Upper lobe of right lung (tissue), 1 donor: ENCODE measurements at regions not wholly inside any gene's neighbourhood (a gene's known extent, or its start where the extent isn't known, plus 50 kb on each side); places are given as distances from the start of the nearest gene placed in this dataset.

Experiments used
- ATAC-seq: fragments of 200-7000 bp; cut with Tn5 transposase; one replicate; pipeline ENCODE4 v1.9.1; 2020; ENCODE audit warnings: mild to moderate bottlenecking, moderate library complexity
- DNase-seq: peaks from one replicate; pipeline ENCODE4 v3.0.0-alpha.2; 2020
- H3K27ac ChIP-seq: fragments of 200-600 bp; one replicate; pipeline ENCODE4 v1.8.0; 2022
- H3K27me3 ChIP-seq: fragments of 200-600 bp; one replicate; pipeline ENCODE4 v1.8.0; 2022; ENCODE audit warnings: mild to moderate bottlenecking
- H3K36me3 ChIP-seq: fragments of 200-600 bp; one replicate; pipeline ENCODE4 v1.8.0; 2022
- H3K4me1 ChIP-seq: fragments of 200-600 bp; one replicate; pipeline ENCODE4 v1.8.0; 2022
- H3K4me3 ChIP-seq: fragments of 200-600 bp; one replicate; pipeline ENCODE4 v1.8.0; 2022; ENCODE audit warnings: mild to moderate bottlenecking
- H3K9me3 ChIP-seq: fragments of 200-600 bp; one replicate; pipeline ENCODE4 v1.8.0; 2022
- CTCF ChIP-seq: fragments of 200-600 bp; IDR thresholded peaks from one replicate; pipeline ENCODE4 v1.8.0; 2022; ENCODE audit warnings: antibody characterized with exemption
- intact Hi-C: fragments of 100-400 bp; cut with DNase I; formaldehyde crosslinking; loops from one replicate; pipeline ENCODE4 v1.11.0; 2022
- donor health status: DM: no; HTN: yes; CAD: no; lungs with severe emphysema.

- no peaks in the 10 kb centered on the region for H3K27me3 ChIP-seq
- ATAC-seq = no peak
- H3K27ac ChIP-seq = no peak overlapping the region
- H3K36me3 ChIP-seq = no peaks in the 10 kb centered on the region
- DNase-seq = no peak
- no peak for TF ChIP-seq CTCF
- H3K9me3 ChIP-seq = no peaks in the 10 kb centered on the region
- intact Hi-C loops = no loop called here
- no peaks in the 10 kb centered on the region for H3K4me1 ChIP-seq
- H3K4me3 ChIP-seq = no peak overlapping the region
These were observed 173.9 kb downstream of the SUCLG1 start for GRCh38 chr2:84285056-84285747.

- H3K4me3 ChIP-seq = no peak overlapping the region
- DNase-seq (no peak), ATAC-seq (no peak)
- H3K36me3 ChIP-seq = no peaks in the 10 kb centered on the region
- no peak overlapping the region for H3K27ac ChIP-seq
- H3K9me3 ChIP-seq = no peaks in the 10 kb centered on the region
- intact Hi-C loops = no loop called here
- TF ChIP-seq CTCF = no peak
- no peaks in the 10 kb centered on the region for H3K4me1 ChIP-seq
- no peaks in the 10 kb centered on the region for H3K27me3 ChIP-seq
These were observed 175.6 kb downstream of the SUCLG1 start for GRCh38 chr2:84283506-84283905.

GRCh38 chr2:84281510-84281909 lies 177.6 kb downstream of the SUCLG1 start:
- Histone ChIP-seq H3K27ac (no peak overlapping the region), H3K27me3 (no peaks in the 10 kb centered on the region), H3K4me1 (no peaks in the 10 kb centered on the region), H3K9me3 (no peaks in the 10 kb centered on the region), H3K36me3 (no peaks in the 10 kb centered on the region), H3K4me3 (no peak overlapping the region)
- TF ChIP-seq CTCF = no peak
- intact Hi-C loops = no loop called here
- no peak for ATAC-seq
- DNase-seq = no peak

GRCh38 chr2:84280873-84281272 lies 178.2 kb downstream of the SUCLG1 start:
- Histone ChIP-seq H3K27me3 (no peaks in the 10 kb centered on the region), H3K36me3 (no peaks in the 10 kb centered on the region), H3K27ac (no peak overlapping the region), H3K9me3 (no peaks in the 10 kb centered on the region), H3K4me3 (no peak overlapping the region), H3K4me1 (no peaks in the 10 kb centered on the region)
- DNase-seq = no peak
- intact Hi-C loops = no loop called here
- no peak for TF ChIP-seq CTCF
- no peak for ATAC-seq

GRCh38 chr2:84278386-84278785 lies 180.7 kb downstream of the SUCLG1 start:
- Histone ChIP-seq H3K9me3 (no peaks in the 10 kb centered on the region), H3K4me1 (no peaks in the 10 kb centered on the region), H3K27me3 (peaks cover 3% of the 10 kb centered on the region), H3K27ac (no peak overlapping the region), H3K4me3 (no peak overlapping the region), H3K36me3 (no peaks in the 10 kb centered on the region)
- TF ChIP-seq CTCF = no peak
- no peak for ATAC-seq
- intact Hi-C loops = no loop called here
- DNase-seq = no peak
